Cardiac muscle cell (in vitro differentiated cells and primary cell): ENCODE measurements at regions not wholly inside any gene's neighbourhood (a gene's known extent, or its start where the extent isn't known, plus 50 kb on each side); places are given as distances from the start of the nearest gene placed in this dataset.

Experiments used
- DNase-seq, 2 donors: peaks; one replicate each; pipeline versions ENCODE4 v3.0.0 to v3.0.0-alpha.2; 2010 to 2017; ENCODE audit warnings: low read depth in 1 of 2, low spot score in 1 of 2
- H3K27ac ChIP-seq: fragments of 200-600 bp; sonication (generic); 2 replicates; pipeline ENCODE4 v1.5.1; 2016
- H3K27me3 ChIP-seq: fragments of 200-600 bp; sonication (generic); 2 replicates; pipeline ENCODE4 v1.6.0; 2016; ENCODE audit warnings: control low read depth
- H3K36me3 ChIP-seq: fragments of 200-600 bp; sonication (generic); 2 replicates; pipeline ENCODE4 v1.5.1; 2016; ENCODE audit warnings: control low read depth
- H3K4me1 ChIP-seq: fragments of 200-600 bp; sonication (generic); 2 replicates; pipeline ENCODE4 v1.8.1; 2017; ENCODE audit warnings: low read depth, mild to moderate bottlenecking, mixed run types
- H3K4me3 ChIP-seq: fragments of 200-600 bp; sonication (generic); 2 replicates; pipeline ENCODE4 v1.5.1; 2016; ENCODE audit warnings: mild to moderate bottlenecking
- H3K9me3 ChIP-seq: fragments of 200-600 bp; sonication (generic); 2 replicates; pipeline ENCODE4 v1.5.1; 2017; ENCODE audit warnings: low read depth, mild to moderate bottlenecking, control low read depth
- CTCF ChIP-seq: IDR thresholded peaks from 2 replicates; pipeline ENCODE4 v1.5.1; 2012; ENCODE audit warnings: low read depth, mild to moderate bottlenecking, low read length

GRCh38 chr9:81833563-81834345 is 94.5 kb upstream of the SPATA31D4 start:
- Histone ChIP-seq H3K27me3 (peaks cover 55% of the 10 kb centered on the region), H3K36me3 (no peaks in the 10 kb centered on the region), H3K4me1 (no peaks in the 10 kb centered on the region), H3K4me3 (no peak overlapping the region), H3K9me3 (no peaks in the 10 kb centered on the region), H3K27ac (no peak overlapping the region)
- TF ChIP-seq CTCF: no peak
- DNase-seq: no peak

GRCh38 chr9:81841333-81841732 is 86.9 kb upstream of the SPATA31D4 start:
- no peak for TF ChIP-seq CTCF
- H3K27me3 ChIP-seq: peaks cover 44% of the 10 kb centered on the region
- H3K36me3 ChIP-seq: no peaks in the 10 kb centered on the region
- H3K27ac ChIP-seq: no peak overlapping the region
- no peak overlapping the region for H3K4me3 ChIP-seq
- H3K4me1 ChIP-seq: no peaks in the 10 kb centered on the region
- no peak for DNase-seq
- H3K9me3 ChIP-seq: no peaks in the 10 kb centered on the region

DNA sequence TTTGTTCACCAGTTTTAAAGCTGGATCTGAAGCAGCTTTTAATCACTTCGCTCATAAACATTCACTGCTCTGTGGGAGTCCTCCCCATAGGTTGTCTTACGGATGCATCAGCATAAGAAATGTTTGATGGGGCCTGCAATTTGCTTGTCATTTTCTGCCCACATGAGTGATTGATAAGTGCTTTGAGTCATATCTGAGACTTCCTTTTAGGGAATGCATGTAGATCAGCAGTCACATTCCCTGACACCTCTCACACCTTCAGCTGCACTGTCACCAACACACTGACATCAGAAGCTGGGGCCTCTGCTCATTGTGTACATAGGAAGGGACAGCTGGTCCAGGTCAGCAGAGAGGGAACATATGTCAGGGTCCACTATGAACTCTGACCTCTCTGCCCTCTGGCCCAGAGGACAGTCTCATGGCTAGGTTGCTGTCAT is 84.1 kb upstream of the SPATA31D4 start:
- Histone ChIP-seq H3K27me3 (peaks cover 50% of the 10 kb centered on the region), H3K9me3 (no peaks in the 10 kb centered on the region), H3K36me3 (no peaks in the 10 kb centered on the region), H3K27ac (no peak overlapping the region), H3K4me3 (no peak overlapping the region), H3K4me1 (peaks cover 4% of the 10 kb centered on the region)
- no peak for TF ChIP-seq CTCF
- DNase-seq: no peak

DNA sequence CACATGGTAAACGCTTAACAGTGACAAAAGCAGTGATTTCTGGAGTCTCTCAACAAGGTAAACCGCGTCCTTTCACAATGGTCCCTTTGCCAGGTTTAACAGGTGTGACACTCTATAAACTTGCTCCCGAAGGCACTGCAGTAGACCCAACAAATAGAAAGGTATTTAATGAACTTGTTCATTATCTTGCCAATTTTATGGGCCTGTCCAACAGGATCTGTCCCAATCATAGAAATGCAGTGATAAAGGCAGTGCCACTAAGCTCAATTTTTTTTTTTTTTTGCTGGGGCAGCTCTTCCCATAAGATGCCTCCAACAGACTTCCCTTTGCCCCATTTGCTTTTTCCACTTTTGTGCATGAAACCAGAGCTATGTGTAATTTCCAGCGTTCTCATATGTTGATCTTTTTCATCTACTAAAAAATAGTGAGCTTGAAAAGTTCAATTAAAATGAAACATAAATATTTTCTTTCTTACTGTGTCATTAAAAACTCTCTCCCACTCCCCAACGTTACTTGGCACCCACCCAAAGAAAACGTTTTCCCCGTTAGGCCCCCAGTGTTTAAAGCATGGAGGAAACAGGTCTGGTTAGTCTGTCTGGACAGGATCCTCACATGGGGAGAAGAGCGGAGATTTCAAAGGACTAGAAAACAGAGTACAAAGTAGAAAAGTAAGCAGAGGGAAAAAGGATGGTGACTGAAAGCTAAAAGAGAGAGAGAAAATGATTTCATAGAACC is 80.9 kb upstream of the SPATA31D4 start:
- no peak overlapping the region for H3K4me3 ChIP-seq
- H3K36me3 ChIP-seq: no peaks in the 10 kb centered on the region
- no peak overlapping the region for H3K27ac ChIP-seq
- H3K9me3 ChIP-seq: no peaks in the 10 kb centered on the region
- no peak for TF ChIP-seq CTCF
- no peak for DNase-seq
- peaks cover 4% of the 10 kb centered on the region for H3K4me1 ChIP-seq
- H3K27me3 ChIP-seq: peaks cover 49% of the 10 kb centered on the region

DNA sequence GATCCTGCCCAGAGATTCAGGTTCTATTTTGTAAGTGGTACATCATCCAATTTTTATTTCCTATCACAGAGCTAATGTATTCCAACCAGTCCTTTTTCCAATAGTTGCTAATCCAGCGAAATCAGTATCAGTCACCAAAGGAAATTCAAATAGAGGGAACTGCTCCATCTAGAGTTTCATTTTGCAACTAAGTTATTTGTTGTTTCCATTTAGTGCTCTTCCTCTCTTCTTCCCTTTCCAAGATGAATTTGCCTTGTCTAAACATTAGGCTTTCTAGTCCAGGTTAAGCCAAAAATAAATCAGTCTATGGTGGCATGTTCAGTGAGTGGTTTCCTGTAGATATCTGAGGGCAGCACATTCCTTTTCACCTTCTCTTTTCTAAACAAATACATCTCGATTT is 79.8 kb upstream of the SPATA31D4 start:
- Histone ChIP-seq H3K4me3 (no peak overlapping the region), H3K36me3 (no peaks in the 10 kb centered on the region), H3K27me3 (peaks cover 56% of the 10 kb centered on the region), H3K4me1 (peaks cover 4% of the 10 kb centered on the region), H3K9me3 (no peaks in the 10 kb centered on the region), H3K27ac (no peak overlapping the region)
- peak; percentile 48 for TF ChIP-seq CTCF
- peak in 1 of 2 donors; percentile 50 for DNase-seq
